ENCODE measurements at regions not wholly inside any gene's neighbourhood (a gene's known extent, or its start where the extent isn't known, plus 50 kb on each side); places are given as distances from the start of the nearest gene placed in this dataset.

GRCh38 chr3:24595796-24596195 lies 101.1 kb upstream of the THRB start:
- TF ChIP-seq CTCF (IDR thresholded peaks at IDR 0.05; ENCODE audit: extremely low read depth in 1 of 2, insufficient read depth in 1 of 2, low read depth in 1 of 2, low read length in 2 of 2), result no peak
- no peak for TF ChIP-seq POLR2A (IDR thresholded peaks at IDR 0.05; ENCODE audit: low read depth, low read length)

Measured in endothelial cell of umbilical vein (primary cell).